ENCODE measurements at regions not wholly inside any gene's neighbourhood (a gene's known extent, or its start where the extent isn't known, plus 50 kb on each side); places are given as distances from the start of the nearest gene placed in this dataset.

DNA sequence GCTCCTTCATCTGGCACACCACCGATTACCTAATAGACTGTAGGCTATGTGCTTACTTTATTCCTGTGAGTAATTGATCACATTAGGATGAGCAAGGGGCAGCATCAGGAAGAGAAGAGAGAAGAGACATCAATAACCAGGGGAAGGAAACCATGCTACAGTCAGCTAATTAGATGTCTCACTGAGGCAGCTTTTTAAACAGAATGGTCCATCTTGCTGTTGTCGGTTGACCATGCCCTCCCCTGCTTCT, 278.4 kb downstream of the RPLP1 start:
- Histone ChIP-seq H3K27ac (no peak overlapping the region), H3K4me3 (no peak overlapping the region), H3K4me2 (no peak overlapping the region), H3K4me1 (no peaks in the 10 kb centered on the region), H3K9me3 (no peaks in the 10 kb centered on the region)
- DNase-seq (ENCODE audit: low read depth in 1 of 2, low spot score in 1 of 2) = no peak
- TF ChIP-seq, protein P1, sequence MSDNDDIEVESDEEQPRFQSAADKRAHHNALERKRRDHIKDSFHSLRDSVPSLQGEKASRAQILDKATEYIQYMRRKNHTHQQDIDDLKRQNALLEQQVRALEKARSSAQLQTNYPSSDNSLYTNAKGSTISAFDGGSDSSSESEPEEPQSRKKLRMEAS (IDR thresholded peaks at IDR 0.05) = no peak
- TF ChIP-seq CHD4 (IDR thresholded peaks at IDR 0.05; ENCODE audit: borderline replicate concordance) = no peak
- no peak for TF ChIP-seq EHMT2 (IDR thresholded peaks at IDR 0.05; ENCODE audit: low read depth)
- no peak for TF ChIP-seq PHF8 (IDR thresholded peaks at IDR 0.05; ENCODE audit: borderline replicate concordance, low read depth)
- no peak for TF ChIP-seq NFE2L2 (conservative IDR thresholded peaks at IDR 0.05; ENCODE audit: low read length)
- no peak for TF ChIP-seq RNF2 (IDR thresholded peaks at IDR 0.05; ENCODE audit: borderline replicate concordance, low read depth)
- TF ChIP-seq CEBPB (IDR thresholded peaks at IDR 0.05) = no peak
- TF ChIP-seq, protein P2, sequence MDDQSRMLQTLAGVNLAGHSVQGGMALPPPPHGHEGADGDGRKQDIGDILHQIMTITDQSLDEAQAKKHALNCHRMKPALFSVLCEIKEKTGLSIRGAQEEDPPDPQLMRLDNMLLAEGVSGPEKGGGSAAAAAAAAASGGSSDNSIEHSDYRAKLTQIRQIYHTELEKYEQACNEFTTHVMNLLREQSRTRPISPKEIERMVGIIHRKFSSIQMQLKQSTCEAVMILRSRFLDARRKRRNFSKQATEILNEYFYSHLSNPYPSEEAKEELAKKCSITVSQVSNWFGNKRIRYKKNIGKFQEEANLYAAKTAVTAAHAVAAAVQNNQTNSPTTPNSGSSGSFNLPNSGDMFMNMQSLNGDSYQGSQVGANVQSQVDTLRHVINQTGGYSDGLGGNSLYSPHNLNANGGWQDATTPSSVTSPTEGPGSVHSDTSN (IDR thresholded peaks at IDR 0.05) = no peak
- TF ChIP-seq HEYL (CRISPR knock-in tag; IDR thresholded peaks at IDR 0.05) = no peak
- no peak for TF ChIP-seq MAZ (IDR thresholded peaks at IDR 0.05; ENCODE audit: borderline replicate concordance, low read depth, low read length)
- no peak for TF ChIP-seq POLR2A (IDR thresholded peaks at IDR 0.05; ENCODE audit: low read length)
- no peak for TF ChIP-seq KDM5A (IDR thresholded peaks at IDR 0.05)
- FAIRE-seq = no peak
- 55% methylated on average over 2 of the region's 2 CpGs for WGBS (ENCODE audit: missing lambda C conversion rate)
- ATAC-seq = no peak
- ChIA-PET CTCF (interaction anchor here (1.7 to 3.1 kb wide), 2 partner anchors 13 to 18 kb away, joined by 8 to 9 read pairs; no protein-coding TSS in a partner anchor), POLR2A (no interaction called here)

- ChIA-PET CTCF (interaction anchor here (1.7 to 3.1 kb wide), 2 partner anchors 12 to 18 kb away, joined by 8 to 9 read pairs; no protein-coding TSS in a partner anchor), POLR2A (no interaction called here)
- WGBS (ENCODE audit: missing lambda C conversion rate) = 75% methylated on average over 3 of the region's 3 CpGs
- no peak overlapping the region for H3K4me2 ChIP-seq
- H3K9me3 ChIP-seq = no peaks in the 10 kb centered on the region
- TF ChIP-seq CEBPB (IDR thresholded peaks at IDR 0.05) (no peak), HDAC2 (IDR thresholded peaks at IDR 0.05) (no peak), RAD21 (conservative IDR thresholded peaks at IDR 0.05 in 1 of 2, IDR thresholded peaks at IDR 0.05 in 1 of 2) (no peak), JUN (IDR thresholded peaks at IDR 0.05) (no peak), FOSL2 (IDR thresholded peaks at IDR 0.05) (no peak), FOSL2 (CRISPR knock-in tag; IDR thresholded peaks at IDR 0.05) (no peak), SMC3 (IDR thresholded peaks at IDR 0.05) (no peak), RFX5 (IDR thresholded peaks at IDR 0.05) (no peak)
- ATAC-seq (no peak), FAIRE-seq (no peak), DNase-seq (ENCODE audit: low read depth in 1 of 2, low spot score in 1 of 2) (no peak)
- H3K27ac ChIP-seq = no peak overlapping the region
- H3K4me3 ChIP-seq = no peak overlapping the region
- H3K4me1 ChIP-seq = no peaks in the 10 kb centered on the region
Observed at GRCh38 chr15:69731581-69731980, 279.0 kb downstream of the RPLP1 start.

DNA sequence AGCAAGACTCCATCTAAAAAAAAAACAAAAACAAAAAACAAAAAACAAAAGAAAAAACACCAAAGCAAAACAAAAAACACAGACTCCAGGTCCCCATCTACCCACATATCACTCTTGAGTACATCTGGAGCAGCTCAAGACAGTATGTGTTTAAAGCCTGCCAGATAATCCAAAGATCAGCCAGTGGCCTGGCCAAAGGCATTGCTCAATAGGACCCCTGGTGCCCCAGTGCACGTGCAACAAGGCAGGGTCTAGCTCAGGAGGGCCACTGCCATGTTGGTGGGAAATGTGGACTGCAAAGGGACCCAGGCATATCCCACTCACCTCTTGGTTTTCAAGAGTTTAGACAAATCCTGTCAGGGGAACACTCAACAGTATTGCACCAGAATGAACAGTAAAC, 279.5 kb downstream of the RPLP1 start:
- DNase-seq (ENCODE audit: low read depth in 1 of 2, low spot score in 1 of 2) (no peak), ATAC-seq (no peak), FAIRE-seq (no peak)
- no peak overlapping the region for H3K4me3 ChIP-seq
- TF ChIP-seq CTCF (IDR thresholded peaks at IDR 0.05) (no peak), HMGXB4 (CRISPR knock-in tag; IDR thresholded peaks at IDR 0.05; ENCODE audit: borderline replicate concordance) (no peak), HOXB5 (CRISPR knock-in tag; IDR thresholded peaks at IDR 0.05) (no peak), HES2 (IDR thresholded peaks at IDR 0.05) (no peak), SREBF2 (IDR thresholded peaks at IDR 0.05) (no peak), MAZ (IDR thresholded peaks at IDR 0.05; ENCODE audit: borderline replicate concordance, low read depth, low read length) (no peak), ZC3H11A (IDR thresholded peaks at IDR 0.05) (no peak), ZSCAN20 (CRISPR knock-in tag; IDR thresholded peaks at IDR 0.05) (no peak), NPAS2 (CRISPR knock-in tag; IDR thresholded peaks at IDR 0.05; ENCODE audit: borderline replicate concordance) (no peak), MAFK (IDR thresholded peaks at IDR 0.05; ENCODE audit: partially characterized antibody) (no peak), MYC (IDR thresholded peaks at IDR 0.05; ENCODE audit: borderline replicate concordance, low read length) (no peak), CHD4 (IDR thresholded peaks at IDR 0.05; ENCODE audit: borderline replicate concordance) (no peak), KDM1A (IDR thresholded peaks at IDR 0.05; ENCODE audit: low read depth) (no peak), ZFP36 (IDR thresholded peaks at IDR 0.05; ENCODE audit: borderline replicate concordance, partially characterized antibody) (no peak), CEBPB (IDR thresholded peaks at IDR 0.05) (no peak)
- TF ChIP-seq, protein P3, sequence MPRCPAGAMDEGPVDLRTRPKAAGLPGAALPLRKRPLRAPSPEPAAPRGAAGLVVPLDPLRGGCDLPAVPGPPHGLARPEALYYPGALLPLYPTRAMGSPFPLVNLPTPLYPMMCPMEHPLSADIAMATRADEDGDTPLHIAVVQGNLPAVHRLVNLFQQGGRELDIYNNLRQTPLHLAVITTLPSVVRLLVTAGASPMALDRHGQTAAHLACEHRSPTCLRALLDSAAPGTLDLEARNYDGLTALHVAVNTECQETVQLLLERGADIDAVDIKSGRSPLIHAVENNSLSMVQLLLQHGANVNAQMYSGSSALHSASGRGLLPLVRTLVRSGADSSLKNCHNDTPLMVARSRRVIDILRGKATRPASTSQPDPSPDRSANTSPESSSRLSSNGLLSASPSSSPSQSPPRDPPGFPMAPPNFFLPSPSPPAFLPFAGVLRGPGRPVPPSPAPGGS (IDR thresholded peaks at IDR 0.05) = no peak
- no peaks in the 10 kb centered on the region for H3K4me1 ChIP-seq
- no peaks in the 10 kb centered on the region for H3K9me3 ChIP-seq
- H3K4me2 ChIP-seq = no peak overlapping the region
- ChIA-PET CTCF (interaction anchor here (1.7 to 3.1 kb wide), 3 partner anchors 8 to 17 kb away, joined by 8 to 11 read pairs (median 9); no protein-coding TSS in a partner anchor), POLR2A (no interaction called here)
- no peak overlapping the region for H3K27ac ChIP-seq
- WGBS (ENCODE audit: missing lambda C conversion rate) = 7% methylated on average over 1 of the region's 1 CpG
